Endothelial cell of umbilical vein (primary cell): ENCODE measurements at regions not wholly inside any gene's neighbourhood (a gene's known extent, or its start where the extent isn't known, plus 50 kb on each side); places are given as distances from the start of the nearest gene placed in this dataset.
"Not testable (repeated sequence)": the region's sequence is repeated elsewhere in the genome, so short reads cannot be mapped to it uniquely, and the experiment has no call there.

Experiments used
- BruUV-seq: library from RNA; stranded (reverse); fragments of 400-500 nt; replicated peaks from 2 replicates; lab custom pipeline; 2021; lab: Mats Ljungman, UMichigan
- CTCF ChIA-PET: fragments of 300-600, 350-600 bp; sonication (Branson Sonifier 250); formaldehyde crosslinking; loops from one replicate; lab custom pipeline; 2021; ENCODE audit warnings: antibody characterized with exemption, inconsistent platforms; lab: Charles Lee
- POLR2A ChIA-PET: fragments of 300-600, 350-600 bp; sonication (Branson Sonifier 250); formaldehyde crosslinking; loops from one replicate; lab custom pipeline; 2021; ENCODE audit warnings: antibody characterized with exemption, inconsistent platforms; lab: Charles Lee
- DNase-seq: peaks from one replicate; pipeline ENCODE4 v3.0.0-alpha.2; 2011; ENCODE audit warnings: low read depth, low spot score
- FAIRE-seq: peaks from 2 replicates; lab custom pipeline; 2011; peaks lifted over from hg19 to GRCh38; lab: Jason Lieb, UNC
- H2AFZ ChIP-seq: 2 replicates; pipeline ENCODE4 v1.6.0; 2012; ENCODE audit warnings: low read depth, low read length, control low read depth, inconsistent platforms
- H3K27ac ChIP-seq: 2 replicates; pipeline ENCODE4 v1.5.1; 2011; ENCODE audit warnings: low read depth, mild to moderate bottlenecking, control low read depth, low read length, moderate library complexity; ENCODE audit not compliant: insufficient read depth
- H3K27me3 ChIP-seq, 2 experiments: 2 replicates each; pipeline versions ENCODE4 v1.6.0 to v1.6.1; 2011; ENCODE audit warnings: low read length in 2 of 2, mixed read lengths in 1 of 2; ENCODE audit not compliant: control insufficient read depth in 2 of 2, insufficient read depth in 2 of 2
- H3K36me3 ChIP-seq, 2 experiments: 2 replicates in 1 of 2; 3 replicates in 1 of 2; pipeline ENCODE4 v1.5.1; 2011; ENCODE audit warnings: low read length in 2 of 2, mild to moderate bottlenecking in 1 of 2, moderate library complexity in 1 of 2; ENCODE audit not compliant: control insufficient read depth in 2 of 2, insufficient read depth in 2 of 2; ENCODE audit errors: extremely low read depth in 1 of 2
- H3K4me1 ChIP-seq: 3 replicates; pipeline ENCODE4 v1.5.1; 2011; ENCODE audit warnings: mild to moderate bottlenecking, low read length; ENCODE audit not compliant: control insufficient read depth, insufficient read depth; ENCODE audit errors: extremely low read depth
- H3K4me2 ChIP-seq: 2 replicates; pipeline ENCODE4 v1.6.1; 2011; ENCODE audit warnings: low read length, control low read depth, mixed read lengths; ENCODE audit not compliant: insufficient read depth
- H3K4me3 ChIP-seq, 3 experiments: fragments of 200-600 bp in 1 of 3; sonication (generic), shearing (Covaris generic) in 1 of 3; replicated peaks in 1 of 3; 2 replicates each; pipeline ENCODE4 v1.5.1; 2011 to 2016; ENCODE audit warnings: control low read depth in 3 of 3, low read length in 3 of 3, mild to moderate bottlenecking in 2 of 3, inconsistent platforms in 1 of 3, low read depth in 1 of 3, moderate library complexity in 1 of 3; ENCODE audit not compliant: insufficient read depth in 1 of 3
- H3K79me2 ChIP-seq: 2 replicates; pipeline ENCODE4 v1.6.0; 2012; ENCODE audit warnings: low read length, inconsistent platforms; ENCODE audit not compliant: control insufficient read depth, insufficient read depth
- H3K9ac ChIP-seq: replicated peaks from 2 replicates; pipeline ENCODE3; 2011; ENCODE audit warnings: low read length, control low read depth; ENCODE audit not compliant: insufficient read depth; ENCODE audit errors: extremely low read depth
- H3K9me1 ChIP-seq: replicated peaks from 3 replicates; pipeline ENCODE4 v1.6.0; 2011; ENCODE audit warnings: mild to moderate bottlenecking, low read length; ENCODE audit not compliant: control insufficient read depth, insufficient read depth; ENCODE audit errors: extremely low read depth
- H3K9me3 ChIP-seq: replicated peaks from 2 replicates; pipeline ENCODE4 v1.5.1; 2012; ENCODE audit warnings: low read length, inconsistent platforms; ENCODE audit not compliant: control insufficient read depth, insufficient read depth
- H4K20me1 ChIP-seq: replicated peaks from 2 replicates; pipeline ENCODE3; 2011; ENCODE audit warnings: mild to moderate bottlenecking, low read length; ENCODE audit not compliant: control insufficient read depth, insufficient read depth; ENCODE audit errors: extremely low read depth
- EZH2 ChIP-seq: IDR thresholded peaks from 2 replicates; pipeline ENCODE4 v1.6.1; 2012; ENCODE audit warnings: borderline replicate concordance, low read depth, mild to moderate bottlenecking, moderate library complexity, low read length, inconsistent platforms; ENCODE audit not compliant: severe bottlenecking
- FOS ChIP-seq: IDR thresholded peaks from 2 replicates; pipeline ENCODE4 v1.6.1; 2011; ENCODE audit warnings: mild to moderate bottlenecking, low read length, moderate library complexity, borderline replicate concordance; ENCODE audit not compliant: insufficient read depth
- GATA2 ChIP-seq: IDR thresholded peaks from 2 replicates; pipeline ENCODE4 v1.7.0; 2011; ENCODE audit warnings: low read depth, mild to moderate bottlenecking, moderate library complexity, mixed read lengths, low read length; ENCODE audit not compliant: insufficient read length, insufficient read depth
- MYC ChIP-seq: IDR thresholded peaks from one replicate; pipeline ENCODE4 v1.6.1; 2011; ENCODE audit warnings: mild to moderate bottlenecking, low read depth, low read length
- POLR2A ChIP-seq: IDR thresholded peaks from 2 replicates; pipeline ENCODE4 v1.6.1; 2012; ENCODE audit warnings: low read depth, mild to moderate bottlenecking, control low read depth, low read length
- dilution Hi-C: fragments of 300-500 bp; cut with MboI; formaldehyde crosslinking; loops from one replicate; pipeline ENCODE4 v1.15.0; 2019; ENCODE audit warnings: low sequenced_read_pairs; ENCODE audit not compliant: extremely low pct_ligation_motif_present
- intact Hi-C: fragments of 100-400 bp; cut with micrococcal nuclease; formaldehyde crosslinking; loops from one replicate; pipeline ENCODE4 v1.10.0; 2022
- TF ChIP-seq, protein P1 (sequence below): IDR thresholded peaks from 2 replicates; pipeline ENCODE4 v1.6.1; 2011; ENCODE audit not compliant: insufficient read depth, insufficient read length

DNA sequence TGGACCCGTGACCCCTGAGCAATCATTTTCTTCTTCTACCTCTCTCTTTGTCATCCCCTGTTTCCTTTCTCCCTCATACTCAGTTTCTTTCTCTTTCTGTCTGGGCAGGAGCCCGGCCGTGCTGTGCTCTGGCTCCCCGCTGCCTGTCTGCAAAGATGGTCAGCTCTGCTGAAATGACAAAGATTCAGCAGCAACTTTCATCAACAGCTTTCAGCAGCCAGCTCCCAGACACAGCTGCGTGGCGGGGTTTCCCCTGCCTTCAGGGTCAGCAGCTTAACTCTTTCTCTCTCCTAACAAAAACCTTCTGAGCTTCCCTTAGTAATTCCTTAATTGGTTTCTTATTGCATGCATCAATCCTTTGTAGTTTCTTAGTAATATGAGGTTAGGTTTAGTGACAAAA lies 1234.4 kb downstream of the CNTNAP5 start:
- Histone ChIP-seq H3K9ac (no peak overlapping the region), H3K4me1 (no peaks in the 10 kb centered on the region), H3K4me2 (no peak overlapping the region), H3K79me2 (no peaks in the 10 kb centered on the region), H3K9me3 (no peaks in the 10 kb centered on the region), H3K27ac (no peak overlapping the region), H3K36me3 (no peaks in the 10 kb centered on the region), H3K9me1 (no peaks in the 10 kb centered on the region), H2AFZ (no peak overlapping the region), H3K4me3 (no peak overlapping the region), H4K20me1 (no peaks in the 10 kb centered on the region), H3K27me3 (no peaks in the 10 kb centered on the region)
- dilution Hi-C loops (no loop called here), intact Hi-C loops (no loop called here)
- CTCF ChIA-PET: no interaction called here
- BruUV-seq: no TSS peak
- DNase-seq (no peak), FAIRE-seq (no peak)
- TF ChIP-seq EZH2 (no peak), POLR2A (no peak), GATA2 (no peak), FOS (no peak), MYC (no peak)
- TF ChIP-seq, protein P1, sequence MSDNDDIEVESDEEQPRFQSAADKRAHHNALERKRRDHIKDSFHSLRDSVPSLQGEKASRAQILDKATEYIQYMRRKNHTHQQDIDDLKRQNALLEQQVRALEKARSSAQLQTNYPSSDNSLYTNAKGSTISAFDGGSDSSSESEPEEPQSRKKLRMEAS: no peak
- POLR2A ChIA-PET: no interaction called here

DNA sequence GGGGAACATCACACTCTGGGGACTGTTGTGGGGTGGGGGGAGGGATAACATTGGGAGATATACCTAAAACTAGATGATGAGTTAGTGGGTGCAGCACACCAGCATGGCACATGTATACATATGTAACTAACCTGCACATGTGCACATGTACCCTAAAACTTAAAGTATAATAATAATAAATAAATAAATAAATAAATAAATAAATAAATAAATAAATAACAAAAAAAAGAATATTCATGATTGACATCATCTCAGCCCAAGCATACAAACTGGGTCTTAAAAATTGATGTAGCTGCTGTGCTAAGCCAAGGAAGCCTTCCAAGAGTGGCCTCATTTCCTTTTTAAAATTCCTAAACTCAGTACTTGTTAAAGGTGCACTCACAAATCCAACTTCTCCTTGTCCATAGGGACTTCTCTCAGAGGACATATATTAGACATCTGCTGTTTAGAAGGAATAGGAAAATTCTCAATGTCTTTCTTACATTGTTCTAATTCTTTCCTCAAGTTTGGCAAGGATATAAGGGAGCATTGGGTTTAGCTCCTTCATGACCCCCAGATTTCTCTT lies 1235.4 kb downstream of the CNTNAP5 start:
- FAIRE-seq, DNase-seq, BruUV-seq, H3K79me2 ChIP-seq, H3K9me1 ChIP-seq, H3K4me2 ChIP-seq, dilution Hi-C loops, H3K4me3 ChIP-seq, H3K27me3 ChIP-seq, H3K9ac ChIP-seq, H3K9me3 ChIP-seq, H4K20me1 ChIP-seq, H3K27ac ChIP-seq, H3K36me3 ChIP-seq, POLR2A ChIA-PET, H3K4me1 ChIP-seq, H2AFZ ChIP-seq, CTCF ChIA-PET, intact Hi-C loops: not testable (repeated sequence)
